Ascending aorta (tissue), 2 donors: ENCODE measurements at regions not wholly inside any gene's neighbourhood (a gene's known extent, or its start where the extent isn't known, plus 50 kb on each side); places are given as distances from the start of the nearest gene placed in this dataset.
"Not testable (repeated sequence)": the region's sequence is repeated elsewhere in the genome, so short reads cannot be mapped to it uniquely, and the experiment has no call there.

ENCODE experiments used
- DNase-seq, 2 donors: peaks; one replicate each; pipeline ENCODE4 v3.0.0-alpha.2; 2019; ENCODE audit warnings: low spot score in 2 of 2
- H3K27ac ChIP-seq, 2 donors: fragments of 200-600 bp; sonication (generic); one replicate each; pipeline ENCODE4 v1.5.1; 2016 to 2017; ENCODE audit warnings: mild to moderate bottlenecking in 1 of 2
- H3K27me3 ChIP-seq: fragments of 200-600 bp; sonication (generic); one replicate; pipeline ENCODE4 v1.5.1; 2017
- H3K36me3 ChIP-seq, 2 donors: fragments of 200-600 bp; sonication (generic); one replicate each; pipeline ENCODE4 v1.5.1; 2016
- H3K4me1 ChIP-seq, 2 donors: fragments of 200-600 bp; sonication (generic); one replicate each; pipeline ENCODE4 v1.5.1; 2016 to 2017; ENCODE audit warnings: mild to moderate bottlenecking in 1 of 2
- H3K4me3 ChIP-seq, 2 donors: fragments of 200-600 bp; sonication (generic); one replicate each; pipeline ENCODE4 v1.5.1; 2016 to 2017; ENCODE audit warnings: mild to moderate bottlenecking in 1 of 2
- H3K9me3 ChIP-seq, 2 donors: fragments of 200-600 bp; sonication (generic); one replicate each; pipeline ENCODE4 v1.5.1; 2016
- CTCF ChIP-seq, 3 experiments: fragments of 200-600 bp in 2 of 3; fragments of 450-650 bp in 1 of 3; sonication (generic) in 2 of 3; IDR thresholded peaks; one replicate each; pipeline ENCODE4 v1.5.1; 2016 to 2019; ENCODE audit warnings: antibody characterized with exemption in 3 of 3, mild to moderate bottlenecking in 1 of 3, moderate library complexity in 1 of 3
- intact Hi-C: fragments of 100-400 bp; cut with DNase I; formaldehyde crosslinking; loops from one replicate; pipeline ENCODE4 v1.15.1; 2023

GRCh38 chr1:109838838-109839240 is 71.8 kb upstream of the CSF1 start:
- no peak overlapping the region for H3K27ac ChIP-seq
- no peak for TF ChIP-seq CTCF (IDR thresholded peaks at IDR 0.05)
- no peak overlapping the region for H3K4me3 ChIP-seq
- DNase-seq: no peak
- intact Hi-C loops: no loop called here
- no peaks in the 10 kb centered on the region for H3K4me1 ChIP-seq
- no peaks in the 10 kb centered on the region for H3K9me3 ChIP-seq
- no peaks in the 10 kb centered on the region for H3K36me3 ChIP-seq
- no peaks in the 10 kb centered on the region for H3K27me3 ChIP-seq

- Histone ChIP-seq H3K4me1 (no peaks in the 10 kb centered on the region), H3K4me3 (no peak overlapping the region), H3K9me3 (no peaks in the 10 kb centered on the region), H3K27ac (no peak overlapping the region), H3K27me3 (no peaks in the 10 kb centered on the region), H3K36me3 (no peaks in the 10 kb centered on the region)
- no peak for DNase-seq
- TF ChIP-seq CTCF (IDR thresholded peaks at IDR 0.05): no peak
- intact Hi-C loops: no loop called here
Measured at GRCh38 chr1:109837852-109838570, 72.6 kb upstream of the CSF1 start.

- DNase-seq, H3K9me3 ChIP-seq, H3K36me3 ChIP-seq, H3K4me3 ChIP-seq, H3K27me3 ChIP-seq, intact Hi-C loops, H3K27ac ChIP-seq, H3K4me1 ChIP-seq: not testable (repeated sequence)
Measured at GRCh38 chr1:109835645-109836044, 71.9 kb upstream of the EPS8L3 start.

GRCh38 chr1:109834951-109835350 is 71.2 kb upstream of the EPS8L3 start:
- no peaks in the 10 kb centered on the region for H3K9me3 ChIP-seq
- H3K4me1 ChIP-seq: no peaks in the 10 kb centered on the region
- TF ChIP-seq CTCF (IDR thresholded peaks at IDR 0.05): no peak
- H3K36me3 ChIP-seq: no peaks in the 10 kb centered on the region
- H3K4me3 ChIP-seq: no peak overlapping the region
- H3K27me3 ChIP-seq: no peaks in the 10 kb centered on the region
- no peak for DNase-seq
- intact Hi-C loops: no loop called here
- no peak overlapping the region for H3K27ac ChIP-seq

GRCh38 chr1:109832945-109833344 is 69.2 kb upstream of the EPS8L3 start:
- no peak overlapping the region for H3K4me3 ChIP-seq
- H3K27me3 ChIP-seq: no peaks in the 10 kb centered on the region
- H3K4me1 ChIP-seq: no peaks in the 10 kb centered on the region
- H3K9me3 ChIP-seq: no peaks in the 10 kb centered on the region
- DNase-seq: no peak
- no peaks in the 10 kb centered on the region for H3K36me3 ChIP-seq
- no peak for TF ChIP-seq CTCF (IDR thresholded peaks at IDR 0.05)
- intact Hi-C loops: no loop called here
- H3K27ac ChIP-seq: no peak overlapping the region

- no peak for DNase-seq
- Histone ChIP-seq H3K27ac (no peak overlapping the region), H3K4me1 (peaks cover 8 to 23% of the 10 kb centered on the region in 2 donors), H3K9me3 (no peaks in the 10 kb centered on the region), H3K4me3 (no peak overlapping the region), H3K36me3 (no peaks in the 10 kb centered on the region), H3K27me3 (no peaks in the 10 kb centered on the region)
- intact Hi-C loops: no loop called here
- no peak for TF ChIP-seq CTCF (IDR thresholded peaks at IDR 0.05)
Measured at GRCh38 chr1:109828756-109829505, 65.2 kb upstream of the EPS8L3 start.
